HG03442 (cell line): ENCODE measurements at regions not wholly inside any gene's neighbourhood (a gene's known extent, or its start where the extent isn't known, plus 50 kb on each side); places are given as distances from the start of the nearest gene placed in this dataset.
"Not testable (repeated sequence)": the region's sequence is repeated elsewhere in the genome, so short reads cannot be mapped to it uniquely, and the experiment has no call there.

Source experiments
- ATAC-seq: cut with Tn5 transposase; IDR thresholded peaks from one replicate; pipeline ENCODE4 v1.9.1; 2021; ENCODE audit warnings: mild to moderate bottlenecking, moderate library complexity; ENCODE audit not compliant: unreplicated experiment

DNA sequence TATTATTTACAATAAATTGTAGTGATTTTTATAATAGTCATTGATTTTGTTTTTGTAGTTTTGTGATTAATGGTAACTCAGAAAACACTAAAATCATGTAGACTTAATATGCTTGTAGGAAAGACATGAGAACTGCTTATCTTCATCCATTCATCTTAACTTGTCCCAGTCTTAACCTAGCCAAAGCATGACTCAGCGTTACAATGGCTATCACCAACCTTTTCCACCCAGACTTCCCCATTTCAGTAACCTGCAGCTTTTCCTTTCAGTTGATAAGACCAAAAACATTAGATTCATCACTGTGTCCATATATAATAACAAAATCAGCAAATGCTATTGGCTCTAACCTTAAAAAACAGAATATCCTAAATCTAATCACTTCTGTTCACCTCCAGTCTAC lies 106.2 kb upstream of the KLF8 start:
- no peak for ATAC-seq

DNA sequence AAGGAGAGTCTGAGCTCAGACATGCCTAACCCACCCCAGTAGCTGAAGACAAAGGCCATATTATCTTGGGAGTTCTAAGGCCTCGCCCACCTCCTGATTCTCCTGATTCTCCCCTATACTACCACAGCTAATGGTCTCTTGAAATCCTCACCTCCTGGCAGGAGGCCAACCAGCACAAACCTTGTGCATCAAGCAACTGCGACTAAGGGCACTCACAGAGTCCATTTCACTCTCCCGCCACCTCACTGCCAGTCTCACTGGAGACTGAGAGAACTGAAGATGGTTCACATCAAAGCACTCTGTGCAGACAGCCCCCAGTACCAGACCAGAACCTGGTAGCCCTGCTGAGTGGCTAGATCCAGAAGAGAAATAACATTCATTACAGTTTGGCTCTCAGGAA lies 102.1 kb upstream of the KLF8 start:
- ATAC-seq, result no peak

DNA sequence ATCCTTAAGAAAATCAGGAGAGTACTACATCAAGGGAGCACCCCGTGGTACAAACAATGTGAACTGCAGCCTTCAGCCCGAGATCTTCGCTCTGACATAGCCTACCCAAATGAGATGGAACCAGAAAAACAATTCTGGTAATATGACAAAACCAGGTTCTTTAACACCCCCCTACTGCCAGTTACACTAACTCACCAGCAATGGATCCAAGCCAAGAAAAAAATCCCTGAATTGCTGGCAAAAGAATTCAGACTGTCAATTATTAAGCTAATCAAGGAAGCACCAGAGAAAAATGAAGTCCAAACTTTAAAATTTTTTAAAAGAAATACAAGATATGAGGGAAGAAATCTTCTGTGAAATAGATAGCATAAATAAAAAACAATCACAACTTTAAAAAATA lies 101.7 kb upstream of the KLF8 start:
- ATAC-seq, result no peak

DNA sequence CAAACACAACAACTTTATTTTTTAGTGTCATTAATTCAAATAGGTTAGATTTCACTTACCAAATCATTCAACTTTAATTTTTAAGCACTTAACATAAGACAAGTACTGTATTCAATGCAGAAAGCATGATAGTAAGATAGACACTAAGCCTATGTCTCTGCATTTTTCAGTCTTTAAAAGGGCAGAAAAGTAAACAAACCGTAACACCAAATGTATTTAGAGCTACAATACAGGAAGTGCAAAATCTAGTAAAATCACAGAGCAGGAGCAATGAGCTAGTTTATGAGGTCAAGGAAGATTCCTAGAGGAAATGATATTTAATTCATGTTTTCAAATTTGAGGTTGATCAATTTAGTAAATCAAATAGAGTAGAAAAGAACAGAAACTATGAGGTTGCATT lies 68.0 kb upstream of the KLF8 start:
- ATAC-seq, result not testable (repeated sequence)
